ENCODE measurements at regions not wholly inside any gene's neighbourhood (a gene's known extent, or its start where the extent isn't known, plus 50 kb on each side); places are given as distances from the start of the nearest gene placed in this dataset.
"Not testable (repeated sequence)": the region's sequence is repeated elsewhere in the genome, so short reads cannot be mapped to it uniquely, and the experiment has no call there.

- DNase-seq (ENCODE audit: extremely low read depth, low read depth): no peak
These were observed 844.8 kb downstream of the PCDH17 start for GRCh38 chr13:58476206-58476918.

GRCh38 chr13:58478858-58479257 lies 847.3 kb downstream of the PCDH17 start:
- no peak for DNase-seq (ENCODE audit: extremely low read depth, low read depth)
- no peak for TF ChIP-seq CTCF (IDR thresholded peaks at IDR 0.05; ENCODE audit: low read depth, low read length)

More at GRCh38 chr13:58476206-58476918, 844.8 kb downstream of the PCDH17 start:
- no peak for TF ChIP-seq CTCF (IDR thresholded peaks at IDR 0.05; ENCODE audit: low read depth, low read length)

GRCh38 chr13:58480061-58480460 lies 848.5 kb downstream of the PCDH17 start:
- no peak for DNase-seq (ENCODE audit: extremely low read depth, low read depth)
- TF ChIP-seq CTCF (IDR thresholded peaks at IDR 0.05; ENCODE audit: low read depth, low read length): no peak

- TF ChIP-seq CTCF (IDR thresholded peaks at IDR 0.05; ENCODE audit: low read depth, low read length): no peak
- DNase-seq (ENCODE audit: extremely low read depth, low read depth): no peak
These were observed 856.7 kb downstream of the PCDH17 start for GRCh38 chr13:58488251-58488650.

GRCh38 chr13:58495668-58496067 lies 864.1 kb downstream of the PCDH17 start:
- DNase-seq (ENCODE audit: extremely low read depth, low read depth): no peak
- TF ChIP-seq CTCF (IDR thresholded peaks at IDR 0.05; ENCODE audit: low read depth, low read length): no peak

- DNase-seq (ENCODE audit: extremely low read depth, low read depth): no peak
- TF ChIP-seq CTCF (IDR thresholded peaks at IDR 0.05; ENCODE audit: low read depth, low read length): no peak
These were observed 869.4 kb downstream of the PCDH17 start for GRCh38 chr13:58500938-58501337.

- DNase-seq (ENCODE audit: extremely low read depth, low read depth): not testable (repeated sequence)
These were observed 872.7 kb downstream of the PCDH17 start for GRCh38 chr13:58504202-58504700.

- DNase-seq (ENCODE audit: extremely low read depth, low read depth): not testable (repeated sequence)
These were observed 873.8 kb downstream of the PCDH17 start for GRCh38 chr13:58505262-58505920.

All from AG09319 (cell line).